Endothelial cell of umbilical vein (primary cell): ENCODE measurements at regions not wholly inside any gene's neighbourhood (a gene's known extent, or its start where the extent isn't known, plus 50 kb on each side); places are given as distances from the start of the nearest gene placed in this dataset.

Source experiments
- BruUV-seq: library from RNA; stranded (reverse); fragments of 400-500 nt; replicated peaks from 2 replicates; lab custom pipeline; 2021; lab: Mats Ljungman, UMichigan
- CTCF ChIA-PET: fragments of 300-600, 350-600 bp; sonication (Branson Sonifier 250); formaldehyde crosslinking; loops from one replicate; lab custom pipeline; 2021; ENCODE audit warnings: antibody characterized with exemption, inconsistent platforms; lab: Charles Lee
- POLR2A ChIA-PET: fragments of 300-600, 350-600 bp; sonication (Branson Sonifier 250); formaldehyde crosslinking; loops from one replicate; lab custom pipeline; 2021; ENCODE audit warnings: antibody characterized with exemption, inconsistent platforms; lab: Charles Lee
- DNase-seq: peaks from one replicate; pipeline ENCODE4 v3.0.0-alpha.2; 2011; ENCODE audit warnings: low read depth, low spot score
- FAIRE-seq: peaks from 2 replicates; lab custom pipeline; 2011; peaks lifted over from hg19 to GRCh38; lab: Jason Lieb, UNC
- H2AFZ ChIP-seq: 2 replicates; pipeline ENCODE4 v1.6.0; 2012; ENCODE audit warnings: low read depth, low read length, control low read depth, inconsistent platforms
- H3K27ac ChIP-seq: 2 replicates; pipeline ENCODE4 v1.5.1; 2011; ENCODE audit warnings: low read depth, mild to moderate bottlenecking, control low read depth, low read length, moderate library complexity; ENCODE audit not compliant: insufficient read depth
- H3K27me3 ChIP-seq, 2 experiments: 2 replicates each; pipeline versions ENCODE4 v1.6.0 to v1.6.1; 2011; ENCODE audit warnings: low read length in 2 of 2, mixed read lengths in 1 of 2; ENCODE audit not compliant: control insufficient read depth in 2 of 2, insufficient read depth in 2 of 2
- H3K36me3 ChIP-seq, 2 experiments: 2 replicates in 1 of 2; 3 replicates in 1 of 2; pipeline ENCODE4 v1.5.1; 2011; ENCODE audit warnings: low read length in 2 of 2, mild to moderate bottlenecking in 1 of 2, moderate library complexity in 1 of 2; ENCODE audit not compliant: control insufficient read depth in 2 of 2, insufficient read depth in 2 of 2; ENCODE audit errors: extremely low read depth in 1 of 2
- H3K4me1 ChIP-seq: 3 replicates; pipeline ENCODE4 v1.5.1; 2011; ENCODE audit warnings: mild to moderate bottlenecking, low read length; ENCODE audit not compliant: control insufficient read depth, insufficient read depth; ENCODE audit errors: extremely low read depth
- H3K4me2 ChIP-seq: 2 replicates; pipeline ENCODE4 v1.6.1; 2011; ENCODE audit warnings: low read length, control low read depth, mixed read lengths; ENCODE audit not compliant: insufficient read depth
- H3K4me3 ChIP-seq, 3 experiments: fragments of 200-600 bp in 1 of 3; sonication (generic), shearing (Covaris generic) in 1 of 3; replicated peaks in 1 of 3; 2 replicates each; pipeline ENCODE4 v1.5.1; 2011 to 2016; ENCODE audit warnings: control low read depth in 3 of 3, low read length in 3 of 3, mild to moderate bottlenecking in 2 of 3, inconsistent platforms in 1 of 3, low read depth in 1 of 3, moderate library complexity in 1 of 3; ENCODE audit not compliant: insufficient read depth in 1 of 3
- H3K79me2 ChIP-seq: 2 replicates; pipeline ENCODE4 v1.6.0; 2012; ENCODE audit warnings: low read length, inconsistent platforms; ENCODE audit not compliant: control insufficient read depth, insufficient read depth
- H3K9ac ChIP-seq: replicated peaks from 2 replicates; pipeline ENCODE3; 2011; ENCODE audit warnings: low read length, control low read depth; ENCODE audit not compliant: insufficient read depth; ENCODE audit errors: extremely low read depth
- H3K9me1 ChIP-seq: replicated peaks from 3 replicates; pipeline ENCODE4 v1.6.0; 2011; ENCODE audit warnings: mild to moderate bottlenecking, low read length; ENCODE audit not compliant: control insufficient read depth, insufficient read depth; ENCODE audit errors: extremely low read depth
- H3K9me3 ChIP-seq: replicated peaks from 2 replicates; pipeline ENCODE4 v1.5.1; 2012; ENCODE audit warnings: low read length, inconsistent platforms; ENCODE audit not compliant: control insufficient read depth, insufficient read depth
- H4K20me1 ChIP-seq: replicated peaks from 2 replicates; pipeline ENCODE3; 2011; ENCODE audit warnings: mild to moderate bottlenecking, low read length; ENCODE audit not compliant: control insufficient read depth, insufficient read depth; ENCODE audit errors: extremely low read depth
- CTCF ChIP-seq, 2 donors: IDR thresholded peaks; 1 replicate in 1 of 2; 2 replicates in 1 of 2; pipeline ENCODE4 v1.5.1; 2011; ENCODE audit warnings: low read length in 2 of 2, mild to moderate bottlenecking in 2 of 2, moderate library complexity in 2 of 2, control low read depth in 1 of 2, inconsistent platforms in 1 of 2, low read depth in 1 of 2; ENCODE audit not compliant: insufficient read depth in 1 of 2; ENCODE audit errors: extremely low read depth in 1 of 2
- EZH2 ChIP-seq: IDR thresholded peaks from 2 replicates; pipeline ENCODE4 v1.6.1; 2012; ENCODE audit warnings: borderline replicate concordance, low read depth, mild to moderate bottlenecking, moderate library complexity, low read length, inconsistent platforms; ENCODE audit not compliant: severe bottlenecking
- FOS ChIP-seq: IDR thresholded peaks from 2 replicates; pipeline ENCODE4 v1.6.1; 2011; ENCODE audit warnings: mild to moderate bottlenecking, low read length, moderate library complexity, borderline replicate concordance; ENCODE audit not compliant: insufficient read depth
- GATA2 ChIP-seq: IDR thresholded peaks from 2 replicates; pipeline ENCODE4 v1.7.0; 2011; ENCODE audit warnings: low read depth, mild to moderate bottlenecking, moderate library complexity, mixed read lengths, low read length; ENCODE audit not compliant: insufficient read length, insufficient read depth
- JUN ChIP-seq: IDR thresholded peaks from 2 replicates; pipeline ENCODE4 v1.6.1; 2011; ENCODE audit warnings: borderline replicate concordance, low read depth; ENCODE audit not compliant: insufficient read length, insufficient read depth
- MAX ChIP-seq: IDR thresholded peaks from 2 replicates; pipeline ENCODE4 v1.6.1; 2011; ENCODE audit not compliant: insufficient read depth, insufficient read length
- MYC ChIP-seq: IDR thresholded peaks from one replicate; pipeline ENCODE4 v1.6.1; 2011; ENCODE audit warnings: mild to moderate bottlenecking, low read depth, low read length
- POLR2A ChIP-seq: IDR thresholded peaks from 2 replicates; pipeline ENCODE4 v1.6.1; 2012; ENCODE audit warnings: low read depth, mild to moderate bottlenecking, control low read depth, low read length
- POLR2AphosphoS5 ChIP-seq: IDR thresholded peaks from 2 replicates; pipeline ENCODE4 v1.6.1; 2012; ENCODE audit warnings: low read depth, mild to moderate bottlenecking, control low read depth, low read length, moderate library complexity; ENCODE audit not compliant: insufficient read depth
- dilution Hi-C: fragments of 300-500 bp; cut with MboI; formaldehyde crosslinking; loops from one replicate; pipeline ENCODE4 v1.15.0; 2019; ENCODE audit warnings: low sequenced_read_pairs; ENCODE audit not compliant: extremely low pct_ligation_motif_present
- intact Hi-C: fragments of 100-400 bp; cut with micrococcal nuclease; formaldehyde crosslinking; loops from one replicate; pipeline ENCODE4 v1.10.0; 2022

GRCh38 chr1:201701831-201702230 lies 127.1 kb upstream of the IPO9 start:
- Histone ChIP-seq H3K4me1 (no peaks in the 10 kb centered on the region), H2AFZ (no peak overlapping the region), H4K20me1 (peaks cover 4% of the 10 kb centered on the region), H3K27ac (no peak overlapping the region), H3K4me2 (no peak overlapping the region), H3K9me1 (no peaks in the 10 kb centered on the region), H3K79me2 (peaks cover 18% of the 10 kb centered on the region), H3K36me3 (peaks cover 0 to 3% of the 10 kb centered on the region in 2 experiments), H3K9ac (no peak overlapping the region), H3K9me3 (no peaks in the 10 kb centered on the region), H3K4me3 (no peak overlapping the region), H3K27me3 (no peaks in the 10 kb centered on the region)
- DNase-seq (no peak), FAIRE-seq (no peak)
- POLR2A ChIA-PET: no interaction called here
- CTCF ChIA-PET: interaction anchor here (0.9 to 20.5 kb wide), 4 partner anchors 86 to 169 kb away, joined by 3 to 970 read pairs (median 153); no protein-coding TSS in a partner anchor
- TF ChIP-seq FOS (no peak), EZH2 (no peak), POLR2A (no peak), MYC (no peak)
- dilution Hi-C loops (loop anchor here (25.0 kb wide), 1 partner anchor 140 kb away; no protein-coding TSS in a partner anchor), intact Hi-C loops (loop anchor here (5.0 kb wide), 1 partner anchor 65 kb away; no protein-coding TSS in a partner anchor)
- BruUV-seq: no TSS peak

DNA sequence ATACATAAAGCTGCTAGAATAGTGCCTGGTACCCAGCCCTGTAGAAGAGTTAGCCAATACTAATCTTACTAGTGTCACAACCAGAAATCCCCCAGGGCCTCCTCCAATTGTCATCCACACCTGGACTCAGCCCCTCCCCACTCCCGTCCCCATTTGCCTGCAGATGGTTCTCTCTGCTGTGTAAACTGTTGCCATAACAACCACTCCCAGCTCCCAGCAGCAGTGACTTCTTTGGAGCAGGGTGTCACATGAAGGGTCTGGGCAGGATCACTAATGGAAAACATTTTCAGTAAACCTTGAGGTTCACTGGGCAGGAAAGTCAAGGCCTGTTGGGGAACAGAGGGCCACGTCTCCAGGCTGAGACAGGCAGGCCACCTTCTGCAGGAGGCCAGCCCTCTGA lies 126.0 kb upstream of the IPO9 start:
- H3K4me1 ChIP-seq: no peaks in the 10 kb centered on the region
- no peak overlapping the region for H3K4me3 ChIP-seq
- H2AFZ ChIP-seq: no peak overlapping the region
- no peak overlapping the region for H3K27ac ChIP-seq
- H3K36me3 ChIP-seq: peaks cover 0 to under 1% of the 10 kb centered on the region in 2 experiments
- dilution Hi-C loops (loop anchor here (25.0 kb wide), 1 partner anchor 141 kb away; no protein-coding TSS in a partner anchor), intact Hi-C loops (loop anchor here (5.0 kb wide), 1 partner anchor 66 kb away; no protein-coding TSS in a partner anchor)
- H3K4me2 ChIP-seq: no peak overlapping the region
- ChIA-PET CTCF (interaction anchor here (0.8 to 20.5 kb wide), 16 partner anchors 13 to 268 kb away, joined by 3 to 970 read pairs (median 3); no protein-coding TSS in a partner anchor), POLR2A (no interaction called here)
- TF ChIP-seq FOS (no peak), MAX (no peak), GATA2 (no peak), JUN (no peak), EZH2 (no peak), POLR2A (no peak), CTCF (IDR thresholded peaks at IDR 0.05; ENCODE audit: extremely low read depth in 1 of 2, insufficient read depth in 1 of 2, low read depth in 1 of 2, low read length in 2 of 2) (no peak), MYC (no peak), POLR2AphosphoS5 (no peak)
- no TSS peak for BruUV-seq
- no peaks in the 10 kb centered on the region for H3K9me1 ChIP-seq
- DNase-seq (no peak), FAIRE-seq (peak; percentile 8)
- no peaks in the 10 kb centered on the region for H3K9me3 ChIP-seq
- H3K9ac ChIP-seq: no peak overlapping the region
- H3K27me3 ChIP-seq: no peaks in the 10 kb centered on the region
- H4K20me1 ChIP-seq: peaks cover 4% of the 10 kb centered on the region
- peaks cover 19% of the 10 kb centered on the region for H3K79me2 ChIP-seq
